ENCODE measurements at regions not wholly inside any gene's neighbourhood (a gene's known extent, or its start where the extent isn't known, plus 50 kb on each side); places are given as distances from the start of the nearest gene placed in this dataset.

DNA sequence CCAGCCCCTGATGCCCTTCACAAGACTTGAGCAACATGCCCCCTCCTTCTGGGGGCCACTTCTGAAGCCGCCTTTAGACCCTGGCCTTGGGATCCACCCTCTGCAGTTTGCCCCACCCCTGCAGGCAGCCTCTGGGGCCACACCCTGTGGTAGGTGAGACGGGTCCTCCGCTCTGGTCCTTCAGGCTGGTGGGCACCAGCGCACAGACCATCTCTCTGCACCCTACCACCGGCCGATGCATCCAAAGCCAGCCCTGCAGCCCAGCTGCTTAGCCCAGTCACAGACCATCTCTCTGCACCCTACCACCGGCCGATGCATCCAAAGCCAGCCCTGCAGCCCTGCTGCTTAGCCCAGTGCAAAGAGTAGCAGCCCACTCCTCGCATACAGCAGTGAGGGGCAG lies 159.3 kb upstream of the ECI2 start:
- DNase-seq: no peak

DNA sequence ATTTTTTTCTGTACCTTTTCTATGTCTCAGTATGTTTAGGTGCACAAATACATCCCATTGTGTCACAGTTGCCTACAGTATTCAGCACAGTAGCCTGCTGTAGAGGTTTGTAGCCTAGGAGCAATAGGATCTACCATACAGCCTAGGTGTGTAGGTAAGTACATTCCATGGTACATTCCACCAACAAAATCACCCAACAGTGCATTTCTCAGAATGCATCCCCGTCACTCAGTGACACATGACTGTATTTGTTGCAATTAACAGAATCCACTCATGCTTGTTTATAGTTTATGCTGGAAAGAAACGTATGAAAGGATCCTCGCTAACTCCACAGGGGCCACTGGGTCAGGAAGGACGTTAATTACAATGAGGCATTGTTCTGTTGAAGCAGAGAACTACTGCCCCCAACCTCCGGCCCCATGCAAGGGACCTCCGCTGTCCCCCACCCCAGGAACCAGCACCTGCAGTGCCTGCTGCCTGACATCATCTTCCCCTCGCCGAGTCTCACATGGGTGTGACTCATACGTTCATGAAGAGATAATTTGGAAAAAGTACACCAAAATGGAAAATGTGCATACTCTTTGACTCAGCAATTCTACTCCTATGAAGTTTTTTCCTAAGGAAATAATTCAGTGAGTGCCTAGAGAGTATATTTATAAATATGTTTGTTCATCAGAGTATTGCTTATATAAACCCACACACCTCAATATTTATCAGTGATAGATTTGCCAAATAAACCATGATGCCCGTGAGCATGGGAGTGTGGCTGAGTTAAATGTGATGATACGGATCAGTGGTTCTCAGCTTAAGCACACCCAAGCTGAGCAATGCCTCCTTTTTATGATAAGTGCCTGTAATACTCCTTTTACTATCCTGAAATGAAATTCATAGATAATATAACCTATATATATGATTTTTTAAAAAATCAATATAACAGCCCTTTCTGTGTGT lies 156.4 kb upstream of the ECI2 start:
- intact Hi-C loops (cut with micrococcal nuclease): no loop called here
- no peaks in the 10 kb centered on the region for H3K9me2 ChIP-seq (replicated peaks; ENCODE audit: low read length)
- no peak overlapping the region for H3K4me3 ChIP-seq (ENCODE audit: low read length)
- H4K20me1 ChIP-seq (ENCODE audit: low read length): no peaks in the 10 kb centered on the region
- POLR2A ChIA-PET (ENCODE audit: unreplicated experiment): no interaction called here
- no peak overlapping the region for H3K27ac ChIP-seq (ENCODE audit: low read length)
- no peaks in the 10 kb centered on the region for H3K9me3 ChIP-seq (ENCODE audit: low read length)
- no peaks in the 10 kb centered on the region for H3F3A ChIP-seq (ENCODE audit: low read length, unreplicated experiment)
- H3K79me2 ChIP-seq (ENCODE audit: low read length): no peaks in the 10 kb centered on the region
- TF ChIP-seq, protein P1, sequence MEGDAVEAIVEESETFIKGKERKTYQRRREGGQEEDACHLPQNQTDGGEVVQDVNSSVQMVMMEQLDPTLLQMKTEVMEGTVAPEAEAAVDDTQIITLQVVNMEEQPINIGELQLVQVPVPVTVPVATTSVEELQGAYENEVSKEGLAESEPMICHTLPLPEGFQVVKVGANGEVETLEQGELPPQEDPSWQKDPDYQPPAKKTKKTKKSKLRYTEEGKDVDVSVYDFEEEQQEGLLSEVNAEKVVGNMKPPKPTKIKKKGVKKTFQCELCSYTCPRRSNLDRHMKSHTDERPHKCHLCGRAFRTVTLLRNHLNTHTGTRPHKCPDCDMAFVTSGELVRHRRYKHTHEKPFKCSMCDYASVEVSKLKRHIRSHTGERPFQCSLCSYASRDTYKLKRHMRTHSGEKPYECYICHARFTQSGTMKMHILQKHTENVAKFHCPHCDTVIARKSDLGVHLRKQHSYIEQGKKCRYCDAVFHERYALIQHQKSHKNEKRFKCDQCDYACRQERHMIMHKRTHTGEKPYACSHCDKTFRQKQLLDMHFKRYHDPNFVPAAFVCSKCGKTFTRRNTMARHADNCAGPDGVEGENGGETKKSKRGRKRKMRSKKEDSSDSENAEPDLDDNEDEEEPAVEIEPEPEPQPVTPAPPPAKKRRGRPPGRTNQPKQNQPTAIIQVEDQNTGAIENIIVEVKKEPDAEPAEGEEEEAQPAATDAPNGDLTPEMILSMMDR (conservative IDR thresholded peaks at IDR 0.05; ENCODE audit: low read depth, low read length): no peak
- TF ChIP-seq EZH2phosphoT487 (IDR thresholded peaks at IDR 0.05; ENCODE audit: borderline replicate concordance, low read length) (no peak), EZH2 (IDR thresholded peaks at IDR 0.05; ENCODE audit: low read length, unreplicated experiment) (no peak)
- CTCF ChIA-PET: no interaction called here
- H3K4me1 ChIP-seq (ENCODE audit: insufficient read depth, low read length): 0 out of 2 replicates have a peak, but pooled peaks cover 10% of the 10 kb centered on the region
- H2AFZ ChIP-seq (ENCODE audit: low read length): no peak overlapping the region
- H3K36me3 ChIP-seq (ENCODE audit: low read depth, low read length): no peaks in the 10 kb centered on the region
- no peak overlapping the region for H3K9ac ChIP-seq (ENCODE audit: low read length)
- no peaks in the 10 kb centered on the region for H3K27me3 ChIP-seq (ENCODE audit: low read length)
- H3K4me2 ChIP-seq (ENCODE audit: low read length): no peak overlapping the region
- ATAC-seq: peak; percentile 57
- DNase-seq: peak; percentile 34
- no TSS peak for BruUV-seq (replicated peaks)

More for the DNA sequence above, 159.3 kb upstream of the ECI2 start:
- Histone ChIP-seq H3K4me1 (ENCODE audit: insufficient read depth, low read length) (peaks cover 16% of the 10 kb centered on the region; the same call in 1 of the 2 replicates), H3K36me3 (ENCODE audit: low read depth, low read length) (no peaks in the 10 kb centered on the region), H3K4me2 (ENCODE audit: low read length) (no peak overlapping the region), H3F3A (ENCODE audit: low read length, unreplicated experiment) (no peaks in the 10 kb centered on the region), H3K79me2 (ENCODE audit: low read length) (no peaks in the 10 kb centered on the region), H2AFZ (ENCODE audit: low read length) (no peak overlapping the region), H3K27me3 (ENCODE audit: low read length) (no peaks in the 10 kb centered on the region), H4K20me1 (ENCODE audit: low read length) (no peaks in the 10 kb centered on the region), H3K27ac (ENCODE audit: low read length) (no peak overlapping the region), H3K4me3 (ENCODE audit: low read length) (no peak overlapping the region), H3K9me3 (ENCODE audit: low read length) (no peaks in the 10 kb centered on the region), H3K9me2 (replicated peaks; ENCODE audit: low read length) (no peaks in the 10 kb centered on the region), H3K9ac (ENCODE audit: low read length) (no peak overlapping the region)
- TF ChIP-seq EZH2phosphoT487 (IDR thresholded peaks at IDR 0.05; ENCODE audit: borderline replicate concordance, low read length) (no peak), EZH2 (IDR thresholded peaks at IDR 0.05; ENCODE audit: low read length, unreplicated experiment) (no peak)
- TF ChIP-seq, protein P1 (conservative IDR thresholded peaks at IDR 0.05; ENCODE audit: low read depth, low read length): no peak
- BruUV-seq (replicated peaks): no TSS peak
- intact Hi-C loops (cut with micrococcal nuclease): no loop called here
- POLR2A ChIA-PET (ENCODE audit: unreplicated experiment): no interaction called here
- no peak for ATAC-seq
- CTCF ChIA-PET: no interaction called here

DNA sequence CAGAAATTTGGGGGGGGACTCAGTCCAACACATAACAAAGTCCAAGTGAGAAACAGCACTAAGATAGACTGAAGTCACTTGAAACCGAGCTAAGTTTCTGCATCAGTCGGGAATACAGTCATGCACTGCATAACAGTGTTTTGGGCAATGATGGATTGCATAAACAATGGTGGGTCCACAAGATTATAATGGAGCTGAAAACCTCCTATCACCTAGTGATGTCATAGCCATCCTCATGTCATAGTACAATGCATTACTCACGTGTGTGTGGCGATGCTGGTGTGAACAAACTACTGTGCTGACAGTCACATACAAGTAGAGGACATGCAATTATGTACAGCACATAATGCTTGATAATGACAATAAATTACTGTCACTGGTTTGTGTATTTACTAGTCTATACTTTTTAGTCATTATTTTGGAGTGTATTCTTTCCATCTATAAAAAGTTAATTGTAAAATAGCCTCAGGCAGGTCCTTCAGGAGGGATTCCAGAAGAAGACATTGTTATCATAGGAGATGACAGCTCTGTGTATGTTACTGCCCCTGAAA lies 154.5 kb upstream of the ECI2 start:
- no peaks in the 10 kb centered on the region for H3K36me3 ChIP-seq (ENCODE audit: low read depth, low read length)
- no peak for ATAC-seq
- H2AFZ ChIP-seq (ENCODE audit: low read length): no peak overlapping the region
- no peaks in the 10 kb centered on the region for H3K27me3 ChIP-seq (ENCODE audit: low read length)
- no peak overlapping the region for H3K27ac ChIP-seq (ENCODE audit: low read length)
- DNase-seq: no peak
- H4K20me1 ChIP-seq (ENCODE audit: low read length): no peaks in the 10 kb centered on the region
- H3K9me2 ChIP-seq (replicated peaks; ENCODE audit: low read length): no peaks in the 10 kb centered on the region
- no peak overlapping the region for H3K4me3 ChIP-seq (ENCODE audit: low read length)
- intact Hi-C loops (cut with micrococcal nuclease): loop anchor here (10.0 kb wide), 1 partner anchor 65 kb away; no protein-coding TSS in a partner anchor
- H3K4me2 ChIP-seq (ENCODE audit: low read length): no peak overlapping the region
- no peaks in the 10 kb centered on the region for H3K9me3 ChIP-seq (ENCODE audit: low read length)
- H3K79me2 ChIP-seq (ENCODE audit: low read length): no peaks in the 10 kb centered on the region
- H3K4me1 ChIP-seq (ENCODE audit: insufficient read depth, low read length): 0 out of 2 replicates have a peak, but pooled peaks cover 10% of the 10 kb centered on the region
- TF ChIP-seq, protein P1 (conservative IDR thresholded peaks at IDR 0.05; ENCODE audit: low read depth, low read length): no peak
- no peak for TF ChIP-seq EZH2 (IDR thresholded peaks at IDR 0.05; ENCODE audit: low read length, unreplicated experiment)
- TF ChIP-seq EZH2phosphoT487 (IDR thresholded peaks at IDR 0.05; ENCODE audit: borderline replicate concordance, low read length): no peak
- ChIA-PET POLR2A (ENCODE audit: unreplicated experiment) (no interaction called here), CTCF (no interaction called here)
- H3F3A ChIP-seq (ENCODE audit: low read length, unreplicated experiment): no peaks in the 10 kb centered on the region
- BruUV-seq (replicated peaks): no TSS peak
- no peak overlapping the region for H3K9ac ChIP-seq (ENCODE audit: low read length)
